HG02678 (cell line): ENCODE measurements at regions not wholly inside any gene's neighbourhood (a gene's known extent, or its start where the extent isn't known, plus 50 kb on each side); places are given as distances from the start of the nearest gene placed in this dataset.

Experiments used
- ATAC-seq: cut with Tn5 transposase; IDR thresholded peaks from one replicate; pipeline ENCODE4 v1.9.1; 2021; ENCODE audit warnings: mild to moderate bottlenecking, moderate library complexity; ENCODE audit not compliant: unreplicated experiment

GRCh38 chr13:106352850-106353249 lies 182.6 kb downstream of the EFNB2 start:
- ATAC-seq, result no peak

GRCh38 chr13:106351251-106351650 lies 184.2 kb downstream of the EFNB2 start:
- no peak for ATAC-seq

DNA sequence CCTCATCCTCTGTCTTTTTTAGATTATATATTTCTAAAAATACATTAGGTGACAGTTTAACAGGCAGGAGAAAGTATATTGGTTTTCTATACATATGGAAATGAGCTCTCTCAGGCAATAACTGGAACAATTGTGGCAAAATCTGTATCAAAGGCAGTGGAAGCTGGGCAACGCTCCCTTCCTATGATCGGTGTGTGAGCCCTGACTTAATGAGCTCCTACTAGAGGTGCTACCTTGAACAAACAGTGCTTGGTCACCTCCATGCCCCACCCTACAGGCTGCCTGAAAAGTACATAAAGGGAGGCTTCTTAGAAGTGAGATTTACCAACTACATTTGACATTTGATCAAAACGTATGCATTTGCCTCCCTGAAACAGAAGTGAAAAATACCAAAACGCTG lies 185.3 kb downstream of the EFNB2 start:
- no peak for ATAC-seq

GRCh38 chr13:106349080-106349931 lies 186.2 kb downstream of the EFNB2 start:
- ATAC-seq, result no peak

DNA sequence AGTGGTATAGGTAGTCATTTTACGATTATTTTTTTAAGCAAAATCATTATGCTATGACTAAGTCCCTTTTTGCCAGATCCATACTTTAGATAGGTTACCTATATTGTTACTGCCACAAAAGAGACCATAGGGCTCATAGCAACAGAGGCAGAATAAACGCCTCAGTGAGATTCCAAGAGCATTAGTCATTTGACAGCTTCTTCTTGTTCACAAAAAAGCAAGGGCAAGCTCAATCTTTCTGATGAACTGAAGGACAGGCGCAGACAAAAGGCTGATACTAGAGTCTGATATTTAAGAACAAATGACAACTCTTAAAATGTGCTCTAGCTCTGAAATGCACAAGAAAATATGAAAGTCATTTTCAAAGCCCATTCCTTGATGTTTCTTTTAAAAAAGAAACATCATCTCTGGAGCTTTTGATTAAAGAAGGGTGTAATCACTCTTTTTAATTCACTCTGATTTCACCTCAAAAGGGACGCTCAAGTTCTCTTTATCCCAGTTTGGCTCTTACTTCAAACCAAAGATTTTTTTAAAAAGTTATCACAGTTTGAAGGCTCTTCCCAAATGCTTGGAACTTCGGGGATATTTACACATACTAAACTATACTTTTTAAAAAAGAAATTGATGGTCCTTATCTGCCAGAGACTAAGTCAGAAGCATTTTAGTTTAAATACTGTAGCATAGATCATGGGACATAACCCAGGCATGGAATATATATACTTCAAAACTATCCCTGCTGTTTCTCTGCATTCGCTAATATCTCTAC lies 187.2 kb downstream of the EFNB2 start:
- no peak for ATAC-seq

GRCh38 chr13:106344342-106344741 lies 191.1 kb downstream of the EFNB2 start:
- ATAC-seq, result no peak

DNA sequence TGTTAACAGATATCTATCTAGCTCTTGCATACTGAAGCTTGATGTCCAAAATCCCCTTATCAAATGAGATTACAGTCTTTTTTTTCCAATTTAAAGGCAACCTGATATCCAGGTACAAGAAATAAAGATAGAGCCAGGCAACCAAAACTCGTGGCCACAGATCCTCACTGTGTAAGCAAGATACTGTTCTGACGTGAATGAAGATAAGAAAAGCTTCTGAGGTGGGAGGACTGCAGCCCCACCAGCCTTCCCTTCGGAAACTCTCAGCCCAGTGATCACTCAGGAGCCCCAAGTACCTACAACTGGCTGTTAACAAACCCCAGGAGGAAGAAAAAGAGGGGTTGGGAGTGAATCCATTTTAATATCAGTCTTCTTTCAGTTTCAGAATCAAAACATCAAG lies 191.6 kb downstream of the EFNB2 start:
- no peak for ATAC-seq

- no peak for ATAC-seq
These were observed 195.2 kb downstream of the EFNB2 start for GRCh38 chr13:106340249-106340648.

- ATAC-seq, result no peak
These were observed 198.2 kb downstream of the EFNB2 start for GRCh38 chr13:106337096-106337850.

GRCh38 chr13:106336668-106337067 lies 198.8 kb downstream of the EFNB2 start:
- no peak for ATAC-seq

GRCh38 chr13:106332621-106333020 lies 202.8 kb downstream of the EFNB2 start:
- ATAC-seq, result no peak

DNA sequence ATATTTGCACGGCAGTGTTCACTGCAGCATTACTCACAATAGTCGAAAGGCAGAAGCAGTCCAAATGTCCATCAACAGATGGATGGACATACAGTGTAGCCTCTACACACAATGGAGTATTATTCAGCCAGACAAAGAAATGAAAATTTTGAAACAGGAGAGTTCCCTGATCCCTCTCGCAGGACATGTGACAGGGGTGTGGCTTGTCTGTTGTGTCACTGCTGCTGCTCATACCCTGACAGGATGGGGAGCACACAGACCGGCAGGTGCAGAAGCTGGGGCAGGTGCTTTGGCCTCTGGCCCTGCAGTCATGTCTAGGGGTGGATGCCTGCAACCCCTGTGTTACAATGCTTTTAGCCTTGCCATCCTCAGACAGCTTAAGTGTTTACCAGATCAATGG lies 204.3 kb downstream of the EFNB2 start:
- no peak for ATAC-seq

GRCh38 chr13:106329941-106330340 lies 205.5 kb downstream of the EFNB2 start:
- no peak for ATAC-seq

- no peak for ATAC-seq
These were observed 208.7 kb downstream of the EFNB2 start for GRCh38 chr13:106326751-106327150.

DNA sequence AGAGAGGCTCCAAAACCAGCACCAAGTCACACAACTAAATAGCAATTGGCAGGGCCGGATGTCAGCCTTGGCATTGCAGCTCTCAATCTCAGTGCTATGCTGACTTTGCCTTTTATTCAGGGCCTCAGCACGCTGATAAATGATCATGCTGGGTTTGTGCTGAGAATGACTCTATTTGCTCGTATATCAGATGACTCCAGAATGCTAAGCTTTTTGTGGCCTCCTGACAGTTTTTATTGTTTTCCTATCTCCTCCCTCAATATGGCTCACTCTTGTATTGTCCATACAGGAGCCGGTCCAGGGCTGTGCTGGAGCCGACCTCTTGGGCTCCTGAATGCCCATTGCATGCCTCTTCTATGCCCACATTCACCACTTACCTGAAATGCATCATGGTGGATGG lies 211.0 kb downstream of the EFNB2 start:
- ATAC-seq, result no peak

DNA sequence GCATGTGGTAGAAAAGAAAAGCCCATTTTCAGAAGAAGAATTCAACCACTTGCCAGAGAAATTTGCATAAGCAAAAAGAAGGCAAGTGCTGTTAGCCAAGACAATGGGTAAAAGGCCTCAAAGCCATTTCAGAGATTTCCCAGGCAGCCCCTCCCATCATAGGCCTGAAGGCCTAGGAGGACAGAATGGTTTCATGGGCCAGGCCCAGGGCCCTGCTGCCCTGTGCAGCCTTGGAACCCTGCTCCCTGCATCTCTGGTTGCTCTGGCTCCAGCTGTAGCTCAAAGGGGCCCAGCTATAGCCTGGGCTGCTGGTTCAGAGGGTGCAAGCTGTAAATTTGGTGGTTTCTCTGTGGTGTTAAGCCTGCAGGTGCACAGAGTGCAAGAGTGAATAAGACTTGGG lies 212.8 kb downstream of the EFNB2 start:
- no peak for ATAC-seq

DNA sequence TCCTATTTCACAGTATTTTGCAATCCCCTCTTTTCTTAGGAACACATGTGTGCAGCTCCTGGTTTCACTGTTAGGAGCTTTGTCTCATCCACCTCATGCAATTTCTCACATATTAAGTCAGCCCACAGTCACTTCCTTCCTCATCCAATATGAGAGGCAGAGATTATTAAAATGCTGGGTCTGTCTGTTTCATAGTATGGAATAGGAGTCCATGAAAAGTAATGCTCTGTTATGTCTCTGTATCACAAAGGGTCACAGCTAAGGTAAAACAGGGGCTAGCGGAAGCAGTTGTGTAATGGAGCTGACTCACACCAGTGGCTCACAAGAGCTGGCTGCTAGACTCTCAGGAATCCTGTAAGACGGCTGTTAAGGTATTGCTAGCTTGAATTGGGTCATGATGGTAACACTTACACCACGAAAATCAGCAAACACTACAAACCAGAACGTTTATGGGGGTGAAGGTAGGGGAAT lies 216.5 kb downstream of the EFNB2 start:
- no peak for ATAC-seq

GRCh38 chr13:106314417-106314816 lies 221.0 kb downstream of the EFNB2 start:
- ATAC-seq, result no peak

- ATAC-seq, result no peak
These were observed 224.5 kb downstream of the EFNB2 start for GRCh38 chr13:106311004-106311403.

DNA sequence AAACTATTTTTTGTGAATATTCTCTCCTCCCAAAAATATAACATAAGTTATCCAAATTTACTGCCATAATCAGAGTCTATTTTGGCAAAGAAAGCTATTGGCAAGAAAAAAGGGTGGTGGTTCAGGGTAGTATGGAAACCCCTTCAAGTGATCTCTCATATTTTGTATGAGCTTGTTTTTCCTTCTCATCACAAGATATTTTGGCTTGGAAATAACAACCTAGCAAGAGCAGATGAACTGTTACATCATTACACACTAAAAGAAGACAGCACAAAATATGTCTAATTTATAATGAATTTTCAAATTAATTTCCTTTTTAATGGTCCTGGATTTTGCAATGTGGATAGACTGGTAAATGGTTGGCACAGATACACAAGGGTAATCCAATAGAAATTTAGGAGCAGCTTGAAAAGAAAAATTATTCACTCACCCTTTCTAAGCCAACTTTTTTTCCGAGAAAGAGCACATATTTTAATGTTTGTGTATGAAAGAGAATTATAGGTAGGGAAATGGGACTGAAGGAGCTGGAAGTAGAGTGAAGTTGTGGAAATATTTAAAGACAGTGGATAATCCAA lies 225.1 kb downstream of the EFNB2 start:
- no peak for ATAC-seq

- no peak for ATAC-seq
These were observed 228.6 kb downstream of the EFNB2 start for GRCh38 chr13:106306748-106307277.
